HFFc6 (cell line): ENCODE measurements at regions not wholly inside any gene's neighbourhood (a gene's known extent, or its start where the extent isn't known, plus 50 kb on each side); places are given as distances from the start of the nearest gene placed in this dataset.
A peak's percentile ranks its signal among the peaks of the same experiment; 100 is the strongest.
"Not testable (repeated sequence)": the region's sequence is repeated elsewhere in the genome, so short reads cannot be mapped to it uniquely, and the experiment has no call there.

ENCODE experiments used
- DNase-seq: peaks from one replicate; pipeline ENCODE4 v3.0.0-alpha.2; 2018
- H3K27ac Mint-ChIP-seq: 2 replicates; pipeline ENCODE4 v1.8.0; 2020; ENCODE audit warnings: mild to moderate bottlenecking, mixed read lengths
- H3K27me3 Mint-ChIP-seq: 2 replicates; pipeline ENCODE4 v1.8.0; 2021; ENCODE audit warnings: mild to moderate bottlenecking, moderate library complexity, mixed read lengths; ENCODE audit not compliant: insufficient read depth
- H3K36me3 Mint-ChIP-seq: 2 replicates; pipeline ENCODE4 v1.8.0; 2021; ENCODE audit warnings: low read depth, mixed read lengths
- H3K4me1 Mint-ChIP-seq: 2 replicates; pipeline ENCODE4 v1.8.0; 2020; ENCODE audit warnings: low read depth, mixed read lengths
- H3K4me3 Mint-ChIP-seq: 2 replicates; pipeline ENCODE4 v1.8.0; 2020; ENCODE audit warnings: mild to moderate bottlenecking, moderate library complexity, mixed read lengths
- H3K9me3 Mint-ChIP-seq: 2 replicates; pipeline ENCODE4 v1.8.0; 2020; ENCODE audit warnings: mild to moderate bottlenecking, mixed read lengths
- CTCF ChIP-seq: fragments of 200-600 bp; sonication (generic); IDR thresholded peaks from 2 replicates; pipeline ENCODE4 v1.5.0; 2021; ENCODE audit warnings: antibody characterized with exemption, mild to moderate bottlenecking

GRCh38 chr6:21341910-21342309 lies 251.6 kb upstream of the SOX4 start:
- Mint-ChIP-seq H3K9me3 (no peaks in the 10 kb centered on the region; the same call in 1 of the 2 replicates), H3K27me3 (peaks cover 4% of the 10 kb centered on the region), H3K27ac (no peak overlapping the region), H3K36me3 (no peaks in the 10 kb centered on the region), H3K4me3 (no peak overlapping the region), H3K4me1 (peaks cover 6% of the 10 kb centered on the region; the same call in 1 of the 2 replicates)
- TF ChIP-seq CTCF, result no peak
- DNase-seq, result no peak

- no peak for TF ChIP-seq CTCF
- Mint-ChIP-seq H3K9me3 (no peaks in the 10 kb centered on the region; the same call in 1 of the 2 replicates), H3K27me3 (peaks cover 5% of the 10 kb centered on the region), H3K27ac (no peak overlapping the region), H3K4me3 (no peak overlapping the region), H3K4me1 (peaks cover 6% of the 10 kb centered on the region; the same call in 1 of the 2 replicates), H3K36me3 (no peaks in the 10 kb centered on the region)
- DNase-seq, result peak; percentile 11
Measured at GRCh38 chr6:21342501-21342900, 251.1 kb upstream of the SOX4 start.

- not testable (repeated sequence) for H3K27ac Mint-ChIP-seq, H3K4me3 Mint-ChIP-seq, H3K4me1 Mint-ChIP-seq, H3K27me3 Mint-ChIP-seq, H3K9me3 Mint-ChIP-seq, DNase-seq, H3K36me3 Mint-ChIP-seq
Measured at GRCh38 chr6:21345704-21346103, 247.8 kb upstream of the SOX4 start.

GRCh38 chr6:21348146-21348503 lies 245.4 kb upstream of the SOX4 start:
- Mint-ChIP-seq H3K4me3 (no peak overlapping the region), H3K36me3 (no peaks in the 10 kb centered on the region), H3K9me3 (no peaks in the 10 kb centered on the region; the same call in 1 of the 2 replicates), H3K4me1 (no peaks in the 10 kb centered on the region), H3K27ac (no peak overlapping the region), H3K27me3 (peaks cover 8% of the 10 kb centered on the region)
- TF ChIP-seq CTCF, result no peak
- no peak for DNase-seq

- H3K9me3 Mint-ChIP-seq, result no peaks in the 10 kb centered on the region; the same call in 1 of the 2 replicates
- TF ChIP-seq CTCF, result no peak
- H3K4me1 Mint-ChIP-seq, result no peaks in the 10 kb centered on the region
- no peaks in the 10 kb centered on the region for H3K36me3 Mint-ChIP-seq
- peaks cover 8% of the 10 kb centered on the region for H3K27me3 Mint-ChIP-seq
- no peak overlapping the region for H3K27ac Mint-ChIP-seq
- DNase-seq, result no peak
- H3K4me3 Mint-ChIP-seq, result no peak overlapping the region
Measured at GRCh38 chr6:21348504-21349195, 244.9 kb upstream of the SOX4 start.

- peaks cover 8% of the 10 kb centered on the region for H3K27me3 Mint-ChIP-seq
- H3K9me3 Mint-ChIP-seq, result no peaks in the 10 kb centered on the region; the same call in 1 of the 2 replicates
- no peak for DNase-seq
- H3K4me1 Mint-ChIP-seq, result no peaks in the 10 kb centered on the region
- H3K36me3 Mint-ChIP-seq, result no peaks in the 10 kb centered on the region
- no peak overlapping the region for H3K4me3 Mint-ChIP-seq
- TF ChIP-seq CTCF, result no peak
- no peak overlapping the region for H3K27ac Mint-ChIP-seq
Measured at GRCh38 chr6:21349834-21350233, 243.7 kb upstream of the SOX4 start.
